HG02678 (cell line): ENCODE measurements at regions not wholly inside any gene's neighbourhood (a gene's known extent, or its start where the extent isn't known, plus 50 kb on each side); places are given as distances from the start of the nearest gene placed in this dataset.

Experiments
- ATAC-seq: cut with Tn5 transposase; IDR thresholded peaks from one replicate; pipeline ENCODE4 v1.9.1; 2021; ENCODE audit warnings: mild to moderate bottlenecking, moderate library complexity; ENCODE audit not compliant: unreplicated experiment

DNA sequence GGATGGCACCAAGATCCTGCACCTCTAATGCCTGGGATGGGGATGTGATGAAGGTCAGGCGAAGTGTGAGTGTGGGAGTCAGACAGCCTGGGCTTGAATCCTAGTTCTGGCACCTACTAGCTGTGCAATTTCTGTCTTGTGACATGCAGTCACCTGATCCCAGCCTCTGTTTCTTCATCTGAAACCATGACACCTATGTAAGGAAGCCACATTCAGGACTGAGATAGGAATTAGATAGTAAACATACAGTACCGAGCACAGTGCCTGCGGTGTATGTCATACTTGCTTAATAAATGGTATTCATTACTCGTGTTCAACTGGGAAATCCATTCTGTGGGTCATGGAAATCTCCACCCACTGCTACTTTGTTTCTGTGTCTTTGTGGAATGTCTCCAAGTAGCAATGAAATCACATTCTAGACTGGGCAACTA lies 140.6 kb upstream of the STC2 start:
- ATAC-seq: no peak

DNA sequence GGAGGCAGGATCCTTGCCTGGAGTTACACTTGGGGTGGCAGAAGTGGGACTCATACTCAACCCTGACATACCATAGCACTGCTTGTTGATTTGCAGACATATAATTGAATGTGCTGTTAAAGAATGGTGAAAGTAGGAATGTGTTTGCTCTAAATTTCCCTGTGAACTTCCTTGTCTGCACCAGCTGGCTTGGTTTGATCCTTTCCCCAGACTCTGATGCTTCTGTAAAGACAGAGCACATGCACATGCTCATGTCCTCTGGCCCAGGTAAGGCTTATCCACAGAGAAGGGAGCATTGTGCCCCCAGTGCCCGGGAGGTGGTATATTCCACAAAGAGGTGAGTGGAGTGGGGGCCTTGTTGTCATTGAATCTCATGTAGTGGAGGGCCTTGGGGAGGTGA lies 138.0 kb upstream of the STC2 start:
- no peak for ATAC-seq

DNA sequence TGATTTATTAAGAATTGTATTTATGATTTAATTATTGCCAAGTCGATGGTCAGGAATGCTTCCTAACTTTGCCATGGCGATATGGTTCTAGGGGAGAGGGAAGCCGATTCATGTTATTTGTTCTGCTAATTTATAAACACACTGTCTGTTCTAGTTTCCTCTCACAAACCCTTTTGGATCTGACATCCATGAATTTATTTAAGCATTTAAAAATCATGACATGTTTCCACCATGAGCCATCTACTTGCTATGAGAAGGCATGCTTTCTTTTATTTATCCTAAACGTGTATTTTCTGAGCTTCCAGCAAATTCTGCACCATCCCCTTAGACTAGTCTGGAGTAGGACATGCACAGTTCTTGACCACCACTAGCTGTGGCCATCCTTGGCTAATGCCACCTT lies 136.6 kb upstream of the STC2 start:
- no peak for ATAC-seq

DNA sequence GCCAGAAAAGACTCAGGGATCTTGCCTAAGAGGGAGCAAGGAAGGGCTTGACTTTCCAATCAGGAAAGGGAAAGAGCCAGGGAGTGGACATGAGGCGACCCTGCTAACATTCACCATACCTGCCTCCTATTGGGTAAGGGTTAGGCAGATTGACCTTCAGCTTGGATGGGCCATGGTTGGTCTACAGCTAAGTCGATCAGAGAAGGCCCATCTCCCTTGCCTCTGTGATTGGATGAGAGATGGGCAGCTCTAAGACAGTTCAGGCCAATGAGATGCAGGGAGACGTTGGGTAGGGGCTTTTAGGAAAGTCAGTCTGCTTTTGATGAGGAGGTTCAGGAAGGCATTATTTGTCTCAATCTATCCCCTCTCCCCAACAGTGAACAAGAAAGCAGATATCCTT lies 135.0 kb upstream of the STC2 start:
- ATAC-seq: no peak

DNA sequence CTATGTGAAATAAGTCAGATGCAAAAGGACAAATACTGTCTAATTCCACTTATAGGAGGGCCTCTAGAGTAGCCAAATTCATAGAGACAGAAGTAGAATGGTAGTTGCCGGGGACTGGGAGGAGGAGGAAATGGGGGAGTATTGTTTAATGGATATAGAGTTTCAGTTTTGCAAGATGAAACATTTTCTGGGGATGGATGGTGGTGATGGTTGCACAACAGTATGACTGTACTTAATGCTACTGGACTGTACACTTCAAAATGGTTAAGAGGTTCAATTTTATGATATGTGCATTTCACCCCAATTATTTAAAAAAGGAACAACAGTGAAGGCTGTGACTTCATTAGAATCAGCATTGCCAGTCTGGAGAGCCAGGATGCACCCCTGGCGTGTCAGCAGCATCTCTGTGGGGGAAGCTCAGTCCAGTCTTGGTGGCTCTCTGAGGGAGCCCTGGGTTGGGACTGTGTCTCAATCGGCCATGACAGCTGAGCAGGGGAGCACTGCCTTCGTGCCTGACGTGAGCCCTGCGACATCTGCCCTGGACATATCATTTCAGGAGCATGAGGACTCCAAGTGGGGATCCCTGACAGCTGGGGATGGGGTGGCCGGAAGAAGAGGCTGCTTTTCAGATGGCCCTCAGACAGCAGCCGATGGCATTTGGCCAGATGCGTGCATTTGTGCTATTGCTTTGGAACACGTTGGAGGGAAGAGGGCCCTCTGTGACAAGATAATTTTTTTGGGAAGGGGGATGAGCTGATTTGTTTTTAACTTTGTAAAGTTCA lies 130.8 kb upstream of the STC2 start:
- no peak for ATAC-seq

DNA sequence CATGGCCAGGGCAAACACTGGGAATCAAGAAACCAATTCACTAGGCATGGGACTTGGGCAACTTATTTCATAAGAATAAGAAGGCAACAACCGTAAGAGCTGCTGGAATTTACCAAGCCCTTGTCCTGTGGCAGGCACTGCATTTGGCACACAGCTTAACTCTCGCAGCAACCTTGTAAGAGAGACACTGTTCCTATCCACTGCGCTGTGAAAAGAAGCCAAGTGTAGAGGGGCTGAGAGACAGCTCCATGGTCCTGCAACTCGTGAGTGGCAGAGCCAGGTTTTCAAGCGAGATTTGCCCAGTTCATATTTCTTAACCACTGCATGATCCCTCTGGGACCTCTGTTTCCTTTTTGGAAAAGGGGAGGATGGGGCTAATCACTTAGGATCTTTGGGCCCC lies 129.3 kb upstream of the STC2 start:
- no peak for ATAC-seq

DNA sequence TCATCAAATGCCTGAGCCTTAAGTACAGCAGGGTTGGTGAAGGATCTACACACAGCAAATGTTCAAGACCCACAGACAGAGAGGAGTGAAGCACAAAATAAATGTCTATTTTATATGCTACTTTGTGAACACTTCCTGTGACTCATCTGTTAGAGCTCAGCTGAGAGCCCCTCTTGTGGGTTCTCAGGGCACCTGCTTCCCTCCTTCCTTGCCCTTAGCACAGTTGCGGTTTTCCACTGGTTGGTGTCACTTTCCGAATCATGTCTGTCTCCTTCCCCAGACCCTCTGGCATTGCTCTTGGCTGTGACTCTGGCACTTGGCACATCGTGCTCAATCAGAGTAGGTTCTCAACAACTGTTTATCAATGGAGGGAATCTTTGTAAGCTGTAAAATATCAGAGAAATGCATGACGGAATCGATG lies 128.5 kb upstream of the STC2 start:
- no peak for ATAC-seq

DNA sequence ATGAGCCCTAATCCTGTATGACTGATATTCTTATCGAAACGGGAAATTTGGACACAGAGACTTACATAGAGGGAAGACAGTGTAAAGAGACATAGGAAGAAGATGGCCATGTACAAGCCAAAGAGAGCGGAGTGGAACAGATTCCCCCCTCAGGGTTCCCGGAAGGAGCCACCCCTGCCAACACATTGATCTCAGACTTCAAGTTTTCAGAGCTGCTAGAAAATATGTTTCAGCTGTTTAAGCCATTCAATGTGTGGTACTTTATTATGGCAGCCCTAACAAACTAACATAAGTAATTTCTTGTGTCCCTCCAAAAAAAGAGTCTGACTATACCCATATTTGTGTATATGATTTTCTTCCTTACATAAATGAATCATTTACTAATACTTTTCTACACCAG lies 128.0 kb upstream of the STC2 start:
- no peak for ATAC-seq

DNA sequence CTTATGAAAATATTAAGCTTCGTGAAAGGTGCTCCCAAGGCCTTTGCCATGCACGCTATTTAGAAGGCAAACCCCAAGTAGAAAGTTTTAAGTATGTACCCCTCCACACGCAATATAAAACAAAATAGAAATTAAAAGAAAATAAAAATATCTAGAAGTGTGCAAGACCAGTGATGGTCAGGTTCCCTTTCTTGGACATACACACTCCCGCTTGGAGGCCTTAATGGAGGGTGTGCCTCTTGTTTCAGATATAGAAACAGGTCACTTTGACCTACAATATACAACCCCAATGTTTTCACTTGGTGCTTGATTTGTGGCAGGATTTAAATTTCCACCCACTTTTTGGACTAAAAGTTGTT lies 127.4 kb upstream of the STC2 start:
- ATAC-seq: no peak

DNA sequence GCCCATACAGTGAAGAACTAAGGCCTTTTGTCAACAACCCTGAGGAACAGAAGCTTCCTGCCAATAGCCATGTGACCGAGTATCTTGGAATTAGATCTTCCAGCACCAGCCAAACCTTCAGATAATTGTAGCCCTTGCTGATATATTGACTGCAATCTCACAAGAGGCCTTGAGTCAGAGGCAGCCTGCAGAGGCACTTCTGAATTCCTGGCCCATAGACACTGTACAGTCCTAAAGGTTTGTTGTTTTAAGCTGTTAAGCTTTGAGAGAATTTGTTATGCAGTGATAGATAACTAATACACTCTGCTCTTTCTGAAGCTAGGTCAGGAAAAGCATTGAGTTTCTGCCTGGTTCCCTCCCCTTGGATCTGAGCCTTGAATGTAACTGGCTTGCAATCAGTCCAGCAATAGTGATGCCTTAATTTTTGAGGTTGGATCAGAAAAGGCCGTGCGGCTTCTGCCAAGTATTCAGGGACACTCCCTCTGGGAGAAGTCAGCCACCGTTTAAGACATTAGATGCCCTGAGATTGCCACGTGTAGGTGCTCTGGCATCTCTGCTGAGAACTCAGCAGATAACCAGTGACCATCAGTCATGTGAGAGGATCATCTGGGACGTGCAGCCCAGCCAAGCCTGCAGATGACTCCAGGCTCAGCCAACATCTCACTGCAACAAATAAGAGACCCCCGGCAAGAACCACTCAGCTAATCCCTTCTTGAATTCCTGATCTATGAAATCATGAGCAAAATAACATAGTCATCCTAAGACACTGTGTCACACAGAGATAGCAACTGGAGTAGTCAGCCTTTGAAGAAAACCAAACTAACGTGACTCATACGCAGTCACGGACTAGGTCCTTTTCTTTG lies 126.8 kb upstream of the STC2 start:
- no peak for ATAC-seq

DNA sequence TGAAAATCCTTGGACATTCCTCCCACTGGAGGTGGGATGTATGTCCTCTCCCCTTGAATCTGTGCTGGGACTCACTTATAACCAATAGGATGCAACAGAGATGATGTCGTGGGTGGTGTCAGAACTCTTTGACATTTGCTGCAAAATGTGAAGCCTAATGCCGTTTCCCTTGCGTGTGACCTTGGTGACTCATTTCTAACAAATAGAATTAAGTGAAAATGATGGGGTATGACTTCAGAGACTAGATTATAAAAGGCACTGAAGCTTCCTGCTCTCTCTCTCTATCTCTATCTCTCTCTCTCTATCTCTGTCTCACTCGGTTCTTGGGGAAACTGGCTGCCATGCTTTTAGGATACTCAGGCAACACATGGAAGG lies 126.1 kb upstream of the STC2 start:
- ATAC-seq: no peak

DNA sequence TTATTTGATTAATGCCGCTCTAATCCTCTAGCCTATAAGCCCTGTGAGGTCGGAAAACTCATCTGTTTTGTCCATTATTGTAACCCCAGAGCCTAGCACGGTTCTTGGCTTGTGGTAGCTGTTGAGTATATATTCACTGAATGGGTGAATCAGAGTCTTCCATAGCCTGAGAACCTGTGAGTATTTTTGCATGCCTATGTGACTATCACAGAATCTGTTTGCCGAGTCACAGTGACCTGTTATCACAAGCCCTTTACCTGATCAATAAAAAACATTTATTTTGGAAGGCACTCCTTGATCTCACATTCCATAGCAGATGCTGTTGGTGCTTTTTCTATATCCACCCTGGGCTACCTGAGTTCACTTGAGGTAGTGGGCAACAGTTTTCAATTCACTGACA lies 125.0 kb upstream of the STC2 start:
- ATAC-seq: no peak

DNA sequence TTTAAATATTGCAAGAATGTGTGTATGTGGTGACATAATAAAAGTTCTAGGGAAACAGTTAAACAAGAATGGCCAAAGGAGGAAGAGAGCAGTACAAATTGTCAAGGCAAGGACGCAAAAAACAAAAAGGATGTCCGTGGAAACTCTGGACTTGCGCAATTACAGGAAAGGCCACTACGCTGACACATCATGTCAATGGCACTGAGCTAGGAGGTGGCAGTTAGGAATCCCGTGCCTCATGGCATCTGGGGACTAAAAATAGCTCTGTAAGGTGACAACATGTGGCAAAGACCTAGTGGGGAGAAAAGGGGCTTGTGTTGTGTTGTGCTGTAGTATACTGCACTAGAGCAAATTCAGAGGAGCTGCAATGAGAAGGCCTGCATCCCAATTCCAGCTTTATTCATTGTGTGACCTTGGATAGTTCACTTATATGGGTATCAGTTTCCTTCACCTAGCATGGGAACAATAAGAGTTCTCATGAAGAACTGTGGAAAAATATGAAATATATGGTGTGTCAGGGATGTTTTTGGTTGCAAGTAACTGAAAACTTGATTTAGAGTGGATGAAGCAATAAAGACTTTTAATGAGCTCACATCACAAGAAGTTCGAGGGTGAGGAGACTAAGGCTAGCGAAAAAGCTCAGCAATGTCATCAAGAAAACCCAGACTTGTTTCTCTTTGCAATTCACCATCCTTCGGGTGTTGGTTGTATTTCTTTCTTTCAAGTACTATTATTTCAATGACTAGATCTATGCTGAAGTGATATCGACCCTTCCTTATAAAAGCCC lies 124.1 kb upstream of the STC2 start:
- no peak for ATAC-seq

DNA sequence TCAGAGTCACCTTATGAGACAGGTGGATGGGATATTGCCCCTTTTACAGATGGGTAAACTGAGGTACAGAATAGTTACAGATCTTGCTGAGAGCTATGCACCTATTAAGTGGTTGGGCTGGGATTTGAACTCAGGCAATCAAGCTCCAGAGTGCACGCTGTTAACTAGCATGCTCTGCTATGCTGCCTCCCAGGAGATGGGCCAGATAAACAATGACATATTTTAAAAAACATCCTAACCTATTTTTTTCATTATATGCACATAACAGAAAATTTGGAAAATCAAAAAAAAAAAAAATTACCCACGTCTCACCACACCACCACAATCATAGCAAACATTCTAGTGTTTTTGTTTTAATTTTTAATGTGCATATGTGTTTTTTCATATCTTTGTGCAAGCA lies 123.4 kb upstream of the STC2 start:
- ATAC-seq: no peak

DNA sequence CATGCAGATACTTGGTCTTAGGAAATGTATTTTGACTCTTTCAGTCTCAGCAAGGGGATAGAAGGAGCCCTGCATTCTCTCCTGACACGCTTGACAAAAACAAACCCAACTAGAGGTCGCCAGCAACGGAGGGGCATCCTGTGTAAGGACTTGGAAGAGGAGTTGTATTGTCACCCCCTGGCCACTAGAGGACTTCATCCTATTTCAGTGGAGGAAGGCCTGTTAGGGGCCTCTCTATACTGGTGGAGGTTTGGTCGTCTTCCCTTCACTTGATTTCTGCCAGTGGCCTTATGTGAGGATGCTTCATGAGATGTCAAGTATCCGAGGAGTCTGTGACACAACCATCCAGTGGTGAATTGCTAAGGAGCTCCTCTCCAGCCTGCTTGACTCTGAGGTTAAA lies 122.8 kb upstream of the STC2 start:
- no peak for ATAC-seq

DNA sequence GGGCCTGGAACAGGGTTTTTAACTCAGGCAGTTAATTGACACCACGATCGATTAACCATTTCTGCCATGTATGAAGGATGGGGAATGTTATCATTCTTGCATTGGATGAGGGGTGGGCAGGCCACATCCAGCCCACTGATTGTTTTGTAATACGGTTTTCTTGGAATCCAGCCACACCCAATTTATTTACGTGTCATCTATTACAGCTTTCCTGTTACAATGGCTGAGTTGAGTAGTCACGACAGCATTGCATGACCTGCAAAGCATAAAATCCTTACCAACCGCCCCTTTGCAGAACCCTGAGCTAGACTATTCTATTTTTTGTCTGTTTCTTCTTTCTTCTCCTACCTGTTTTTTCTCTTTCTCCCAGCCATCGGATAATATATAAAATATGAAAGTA lies 122.0 kb upstream of the STC2 start:
- no peak for ATAC-seq

DNA sequence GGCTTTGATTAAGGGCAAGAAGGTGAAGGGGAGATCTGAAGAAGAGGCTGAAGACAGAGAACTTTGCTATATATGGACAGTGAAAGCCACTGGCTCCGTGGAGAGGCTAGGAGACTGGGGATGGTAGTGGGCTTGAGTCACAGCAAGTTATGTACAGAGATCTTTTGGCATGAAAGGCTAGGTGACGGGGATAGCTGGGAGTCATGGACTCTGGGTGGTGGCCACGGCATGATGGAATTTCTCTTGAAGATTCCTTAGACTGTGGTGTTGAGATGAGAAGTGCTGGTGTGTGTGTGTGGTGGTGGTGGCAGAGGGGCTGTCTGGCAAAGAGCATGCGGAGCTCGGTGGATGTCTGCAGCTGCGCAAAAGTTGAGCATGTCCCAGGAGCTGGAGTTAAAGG lies 120.6 kb upstream of the STC2 start:
- ATAC-seq: no peak

DNA sequence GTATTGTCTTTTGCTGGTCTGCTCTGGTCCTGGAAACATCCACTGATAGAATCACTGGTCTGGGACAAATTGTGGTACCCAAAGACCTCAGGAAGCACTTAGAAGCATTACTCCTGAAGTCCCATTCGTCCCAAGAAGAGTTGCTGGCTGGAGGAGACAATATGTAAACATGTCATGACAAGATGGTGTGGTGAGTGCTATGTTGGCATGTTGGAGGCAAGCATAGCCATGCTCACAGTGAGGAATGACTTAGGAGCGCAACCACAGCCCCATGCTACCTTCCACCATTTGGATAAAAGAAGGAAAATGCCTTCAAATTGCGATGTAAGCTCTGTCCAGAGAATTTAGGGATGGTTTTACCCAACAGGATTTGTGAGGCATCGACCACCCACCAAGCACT lies 115.8 kb upstream of the STC2 start:
- ATAC-seq: no peak

DNA sequence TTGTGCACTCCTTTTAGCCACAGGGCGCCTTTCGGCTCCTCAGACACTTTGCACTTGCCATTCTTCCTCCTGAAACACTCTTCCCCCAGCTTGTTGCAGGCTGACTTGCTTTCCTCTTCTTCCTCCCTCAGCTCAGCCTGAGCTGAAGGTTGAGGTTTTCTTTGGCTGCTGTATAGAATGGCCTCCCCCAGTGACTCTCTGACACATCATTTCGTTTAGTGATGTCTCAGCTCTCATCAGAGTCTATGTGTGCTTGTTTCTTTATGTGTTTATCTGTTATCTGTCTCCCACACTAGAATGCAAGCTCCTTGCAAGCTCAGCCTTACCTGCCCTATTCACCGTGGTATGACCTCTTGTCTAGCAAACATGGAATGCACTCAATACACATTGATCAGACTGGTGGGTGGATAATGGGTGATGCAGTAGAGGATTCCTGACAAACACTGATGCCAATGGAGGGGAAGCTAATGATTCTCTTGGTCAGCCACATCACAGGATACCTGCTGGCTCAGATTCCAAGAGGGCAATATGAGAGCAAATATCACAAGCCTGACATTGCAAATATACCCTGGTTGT lies 112.9 kb upstream of the STC2 start:
- no peak for ATAC-seq

DNA sequence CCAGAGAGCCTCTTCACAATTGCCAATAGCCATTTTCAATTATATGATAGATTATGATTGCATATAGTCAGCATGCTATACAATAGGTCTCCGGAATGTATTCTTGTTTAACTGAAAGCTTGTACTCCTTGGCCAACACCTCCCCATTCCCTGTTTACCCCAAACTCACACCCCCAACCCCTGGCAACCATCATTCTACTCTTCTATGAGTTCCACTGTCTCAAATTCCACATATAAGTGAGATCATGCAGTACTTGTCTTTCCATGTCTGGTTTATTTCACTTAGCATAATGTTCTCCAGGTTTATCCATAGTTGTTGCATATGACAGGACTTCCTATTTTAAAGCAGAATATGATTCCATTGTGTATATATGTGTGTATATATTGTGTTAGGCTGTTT lies 110.7 kb upstream of the STC2 start:
- ATAC-seq: no peak

DNA sequence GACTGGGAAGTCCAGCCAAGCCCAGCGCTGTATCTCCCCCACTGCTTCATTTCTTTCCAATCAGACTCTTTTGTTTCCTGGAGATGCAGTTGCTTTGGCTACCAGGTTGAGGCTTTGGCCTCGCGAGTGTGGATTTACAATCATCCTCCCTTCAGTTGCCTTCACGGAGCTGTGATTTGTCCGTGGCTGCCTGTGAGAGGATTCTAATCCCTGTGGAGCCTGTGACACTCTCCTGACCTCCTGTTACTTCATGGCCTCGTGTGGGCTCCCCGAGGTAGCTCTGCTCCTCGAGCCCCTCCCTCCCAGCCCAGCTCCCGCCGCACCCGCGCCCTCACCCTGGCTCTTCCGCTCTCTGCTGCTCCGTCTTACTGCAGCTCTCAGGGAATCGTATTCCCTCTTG lies 107.2 kb upstream of the STC2 start:
- no peak for ATAC-seq
